ENCODE measurements at regions not wholly inside any gene's neighbourhood (a gene's known extent, or its start where the extent isn't known, plus 50 kb on each side); places are given as distances from the start of the nearest gene placed in this dataset.

- Histone ChIP-seq H3K9me3 (no peaks in the 10 kb centered on the region), H3K27me3 (no peaks in the 10 kb centered on the region), H3K27ac (no peak overlapping the region), H3K4me1 (no peaks in the 10 kb centered on the region), H3K36me3 (no peaks in the 10 kb centered on the region), H3K4me3 (no peak overlapping the region)
- intact Hi-C loops (cut with DNase I): no loop called here
- TF ChIP-seq POLR2A (IDR thresholded peaks at IDR 0.05) (no peak), CTCF (IDR thresholded peaks at IDR 0.05) (no peak), EP300 (IDR thresholded peaks at IDR 0.05) (no peak), POLR2AphosphoS5 (IDR thresholded peaks at IDR 0.05) (no peak)
- no peak for DNase-seq
- 83 to 86% methylated on average over 16 of the region's 16 CpGs for WGBS, 2 donors
Measured at GRCh38 chr12:84793558-84794367, 118.8 kb downstream of the SLC6A15 start.

GRCh38 chr12:84791444-84791843 is 121.2 kb downstream of the SLC6A15 start:
- Histone ChIP-seq H3K4me1 (no peaks in the 10 kb centered on the region), H3K36me3 (no peaks in the 10 kb centered on the region), H3K27me3 (no peaks in the 10 kb centered on the region), H3K9me3 (no peaks in the 10 kb centered on the region), H3K4me3 (no peak overlapping the region), H3K27ac (no peak overlapping the region)
- intact Hi-C loops (cut with DNase I): no loop called here
- DNase-seq: no peak
- TF ChIP-seq POLR2A (IDR thresholded peaks at IDR 0.05) (no peak), CTCF (IDR thresholded peaks at IDR 0.05) (no peak), EP300 (IDR thresholded peaks at IDR 0.05) (no peak), POLR2AphosphoS5 (IDR thresholded peaks at IDR 0.05) (no peak)

GRCh38 chr12:84789184-84789583 is 123.4 kb downstream of the SLC6A15 start:
- intact Hi-C loops (cut with DNase I): no loop called here
- H3K9me3 ChIP-seq: no peaks in the 10 kb centered on the region

GRCh38 chr12:84787253-84787652 is 125.3 kb downstream of the SLC6A15 start:
- DNase-seq: no peak
- intact Hi-C loops (cut with DNase I): no loop called here
- WGBS, 2 donors: 74 to 80% methylated on average over 2 of the region's 2 CpGs
- no peaks in the 10 kb centered on the region for H3K9me3 ChIP-seq
- H3K27me3 ChIP-seq: no peaks in the 10 kb centered on the region
- no peak overlapping the region for H3K27ac ChIP-seq
- no peak overlapping the region for H3K4me3 ChIP-seq
- no peaks in the 10 kb centered on the region for H3K36me3 ChIP-seq
- TF ChIP-seq CTCF (IDR thresholded peaks at IDR 0.05) (no peak), POLR2A (IDR thresholded peaks at IDR 0.05) (no peak), EP300 (IDR thresholded peaks at IDR 0.05) (no peak), POLR2AphosphoS5 (IDR thresholded peaks at IDR 0.05) (no peak)
- H3K4me1 ChIP-seq: peaks cover 0 to 6% (median 0%) of the 10 kb centered on the region in 4 donors

More at GRCh38 chr12:84789184-84789583, 123.4 kb downstream of the SLC6A15 start:
- Histone ChIP-seq H3K27me3 (no peaks in the 10 kb centered on the region), H3K4me1 (peaks cover 0 to 6% (median 0%) of the 10 kb centered on the region in 4 donors), H3K36me3 (no peaks in the 10 kb centered on the region), H3K4me3 (no peak overlapping the region), H3K27ac (no peak overlapping the region)
- TF ChIP-seq CTCF (IDR thresholded peaks at IDR 0.05) (no peak), POLR2A (IDR thresholded peaks at IDR 0.05) (no peak), EP300 (IDR thresholded peaks at IDR 0.05) (no peak), POLR2AphosphoS5 (IDR thresholded peaks at IDR 0.05) (no peak)
- DNase-seq: no peak

GRCh38 chr12:84786622-84787021 is 126.0 kb downstream of the SLC6A15 start:
- intact Hi-C loops (cut with DNase I): no loop called here
- H3K4me3 ChIP-seq: no peak overlapping the region
- peaks cover 0 to 6% (median 0%) of the 10 kb centered on the region in 4 donors for H3K4me1 ChIP-seq
- no peaks in the 10 kb centered on the region for H3K9me3 ChIP-seq
- DNase-seq: no peak
- TF ChIP-seq POLR2A (IDR thresholded peaks at IDR 0.05): no peak
- TF ChIP-seq CTCF (IDR thresholded peaks at IDR 0.05): no peak
- no peak for TF ChIP-seq EP300 (IDR thresholded peaks at IDR 0.05)
- TF ChIP-seq POLR2AphosphoS5 (IDR thresholded peaks at IDR 0.05): no peak
- no peaks in the 10 kb centered on the region for H3K27me3 ChIP-seq
- no peak overlapping the region for H3K27ac ChIP-seq
- H3K36me3 ChIP-seq: no peaks in the 10 kb centered on the region

Data from sigmoid colon (tissue), 6 donors.